CD4-positive, alpha-beta T cell treated with Interleukin-6 for 4 hours (primary cell): ENCODE measurements at regions not wholly inside any gene's neighbourhood (a gene's known extent, or its start where the extent isn't known, plus 50 kb on each side); places are given as distances from the start of the nearest gene placed in this dataset.
"Not testable (repeated sequence)": the region's sequence is repeated elsewhere in the genome, so short reads cannot be mapped to it uniquely, and the experiment has no call there.

ENCODE experiments used
- DNase-seq: peaks from one replicate; pipeline ENCODE4 v3.0.0-alpha.2; 2020; ENCODE audit warnings: mixed read lengths

GRCh38 chr7:39758234-39758970 is 135.0 kb downstream of the RALA start:
- no peak for DNase-seq

GRCh38 chr7:39761449-39761848 is 138.1 kb downstream of the RALA start:
- no peak for DNase-seq

- DNase-seq: not testable (repeated sequence)
Observed at GRCh38 chr7:39762466-39762865, 139.1 kb downstream of the RALA start.

GRCh38 chr7:39762881-39763280 is 139.5 kb downstream of the RALA start:
- not testable (repeated sequence) for DNase-seq

- not testable (repeated sequence) for DNase-seq
Observed at GRCh38 chr7:39765833-39766232, 142.5 kb downstream of the RALA start.

- DNase-seq: not testable (repeated sequence)
Observed at GRCh38 chr7:39768439-39768838, 145.1 kb downstream of the RALA start.

GRCh38 chr7:39774341-39774851 is 151.0 kb downstream of the RALA start:
- not testable (repeated sequence) for DNase-seq

- DNase-seq: not testable (repeated sequence)
Observed at GRCh38 chr7:39781557-39781956, 158.2 kb downstream of the RALA start.

GRCh38 chr7:39786440-39786839 is 163.1 kb downstream of the RALA start:
- not testable (repeated sequence) for DNase-seq

- not testable (repeated sequence) for DNase-seq
Observed at GRCh38 chr7:39791035-39791434, 159.0 kb upstream of the CDK13 start.

- DNase-seq: not testable (repeated sequence)
Observed at GRCh38 chr7:39791911-39792310, 158.1 kb upstream of the CDK13 start.

GRCh38 chr7:39793026-39793425 is 157.0 kb upstream of the CDK13 start:
- not testable (repeated sequence) for DNase-seq

GRCh38 chr7:39793851-39794250 is 156.2 kb upstream of the CDK13 start:
- DNase-seq: not testable (repeated sequence)

- not testable (repeated sequence) for DNase-seq
Observed at GRCh38 chr7:39796947-39797346, 153.1 kb upstream of the CDK13 start.

- DNase-seq: not testable (repeated sequence)
Observed at GRCh38 chr7:39798077-39798476, 152.0 kb upstream of the CDK13 start.

GRCh38 chr7:39808796-39809481 is 141.1 kb upstream of the CDK13 start:
- DNase-seq: no peak

- no peak for DNase-seq
Observed at GRCh38 chr7:39810204-39810642, 139.8 kb upstream of the CDK13 start.

- no peak for DNase-seq
Observed at GRCh38 chr7:39810710-39811109, 139.3 kb upstream of the CDK13 start.

GRCh38 chr7:39811161-39811614 is 138.9 kb upstream of the CDK13 start:
- DNase-seq: no peak

GRCh38 chr7:39816462-39817060 is 133.5 kb upstream of the CDK13 start:
- DNase-seq: no peak

GRCh38 chr7:39819514-39819913 is 130.5 kb upstream of the CDK13 start:
- no peak for DNase-seq

GRCh38 chr7:39824456-39825200 is 125.4 kb upstream of the CDK13 start:
- no peak for DNase-seq
